WTC11 (cell line): ENCODE measurements at regions not wholly inside any gene's neighbourhood (a gene's known extent, or its start where the extent isn't known, plus 50 kb on each side); places are given as distances from the start of the nearest gene placed in this dataset.

Experiments
- ATAC-seq: fragments of 200-7000 bp; cut with Tn5 transposase; 2 replicates; pipeline ENCODE4 v1.10.0; 2021; ENCODE audit warnings: mild to moderate bottlenecking, moderate library complexity
- CTCF ChIA-PET: fragments of 300-600 bp; sonication (Branson Sonifier 250); formaldehyde crosslinking; loops from one replicate; lab custom pipeline; 2021; ENCODE audit warnings: antibody characterized with exemption; lab: Charles Lee
- POLR2A ChIA-PET: fragments of 350-600 bp; sonication (Branson Sonifier 250); formaldehyde crosslinking; loops from one replicate; lab custom pipeline; 2021; ENCODE audit warnings: antibody characterized with exemption; lab: Charles Lee
- DNase-seq: peaks from one replicate; pipeline ENCODE4 v3.0.0; 2021; ENCODE audit warnings: low spot score
- H3K27ac Mint-ChIP-seq: 2 replicates; pipeline ENCODE4 v1.8.0; 2021; ENCODE audit warnings: mixed read lengths
- H3K27me3 Mint-ChIP-seq: 2 replicates; pipeline ENCODE4 v1.8.0; 2021; ENCODE audit warnings: low read depth, mild to moderate bottlenecking, moderate library complexity, mixed read lengths
- H3K36me3 Mint-ChIP-seq: 2 replicates; pipeline ENCODE4 v1.8.0; 2021; ENCODE audit warnings: mixed read lengths
- H3K4me1 Mint-ChIP-seq: 2 replicates; pipeline ENCODE4 v1.8.0; 2022; ENCODE audit warnings: mixed read lengths
- H3K4me3 Mint-ChIP-seq: 2 replicates; pipeline ENCODE4 v1.8.0; 2021; ENCODE audit warnings: mild to moderate bottlenecking, moderate library complexity, mixed read lengths
- H3K9me3 Mint-ChIP-seq: 2 replicates; pipeline ENCODE4 v1.8.0; 2021; ENCODE audit warnings: mixed read lengths
- ATF3 ChIP-seq: sonication (generic); formaldehyde crosslinking; conservative IDR thresholded peaks from 2 replicates; pipeline ENCODE4 v1.8.1; 2022; ENCODE audit warnings: mild to moderate bottlenecking, missing genetic modification reagents
- ATF6 ChIP-seq: sonication (generic); formaldehyde crosslinking; IDR thresholded peaks from 2 replicates; pipeline ENCODE4 v1.8.1; 2023; ENCODE audit warnings: mild to moderate bottlenecking, missing genetic modification reagents
- CREM ChIP-seq: sonication (generic); formaldehyde crosslinking; IDR thresholded peaks from 2 replicates; pipeline ENCODE4 v1.8.1; 2022; ENCODE audit warnings: mild to moderate bottlenecking, missing genetic modification reagents, moderate library complexity
- E2F1 ChIP-seq: sonication (generic); formaldehyde crosslinking; IDR thresholded peaks from 2 replicates; pipeline ENCODE4 v1.8.0; 2022; ENCODE audit warnings: mild to moderate bottlenecking, missing genetic modification reagents
- FOXP4 ChIP-seq: sonication (generic); formaldehyde crosslinking; IDR thresholded peaks from 2 replicates; pipeline ENCODE4 v1.8.0; 2022; ENCODE audit warnings: mild to moderate bottlenecking, missing genetic modification reagents
- GABPB1 ChIP-seq: sonication (generic); formaldehyde crosslinking; IDR thresholded peaks from 2 replicates; pipeline ENCODE4 v1.8.1; 2023; ENCODE audit warnings: mild to moderate bottlenecking, missing genetic modification reagents
- GRHL2 ChIP-seq: fragments of 250-450 bp; sonication (Bioruptor Pico); IDR thresholded peaks from 2 replicates; pipeline ENCODE4 v1.8.0; 2022; ENCODE audit warnings: mild to moderate bottlenecking, moderate library complexity; ENCODE audit not compliant: insufficient replicate concordance, severe bottlenecking
- MXD4 ChIP-seq: fragments of 250-450 bp; sonication (Bioruptor Pico); IDR thresholded peaks from 2 replicates; pipeline ENCODE4 v1.8.0; 2021; ENCODE audit warnings: mild to moderate bottlenecking, moderate library complexity, borderline replicate concordance
- NFE2L1 ChIP-seq: sonication (generic); formaldehyde crosslinking; IDR thresholded peaks from 2 replicates; pipeline ENCODE4 v1.8.1; 2023; ENCODE audit warnings: missing genetic modification reagents
- PREB ChIP-seq: sonication (generic); formaldehyde crosslinking; IDR thresholded peaks from 2 replicates; pipeline ENCODE4 v1.8.1; 2022; ENCODE audit warnings: mild to moderate bottlenecking, missing genetic modification reagents, moderate library complexity, borderline replicate concordance
- RORB ChIP-seq: fragments of 250-450 bp; sonication (Bioruptor Pico); IDR thresholded peaks from 2 replicates; pipeline ENCODE4 v1.9.0; 2021; ENCODE audit warnings: mild to moderate bottlenecking
- SMAD3 ChIP-seq: sonication (generic); formaldehyde crosslinking; IDR thresholded peaks from 2 replicates; pipeline ENCODE4 v1.8.0; 2022; ENCODE audit warnings: missing genetic modification reagents, mild to moderate bottlenecking, borderline replicate concordance
- STAT6 ChIP-seq: sonication (generic); formaldehyde crosslinking; conservative IDR thresholded peaks from 2 replicates; pipeline ENCODE4 v1.8.1; 2023; ENCODE audit warnings: mild to moderate bottlenecking, low read depth, missing genetic modification reagents, moderate library complexity
- ZBTB43 ChIP-seq: sonication (generic); formaldehyde crosslinking; IDR thresholded peaks from 2 replicates; pipeline ENCODE4 v1.8.1; 2023; ENCODE audit warnings: mild to moderate bottlenecking, missing genetic modification reagents
- ZNF317 ChIP-seq: sonication (generic); formaldehyde crosslinking; IDR thresholded peaks from 2 replicates; pipeline ENCODE4 v1.8.1; 2023; ENCODE audit warnings: low read depth, mild to moderate bottlenecking, moderate library complexity, missing genetic modification reagents, borderline replicate concordance
- ZNF425 ChIP-seq: fragments of 250-450 bp; sonication (Bioruptor Pico); conservative IDR thresholded peaks from 2 replicates; pipeline ENCODE4 v1.9.0; 2021; ENCODE audit warnings: mild to moderate bottlenecking

- ChIA-PET CTCF (interaction anchor here (1.1 kb wide), 1 partner anchor 12 kb away, joined by 4 read pairs; no protein-coding TSS in a partner anchor), POLR2A (no interaction called here)
- Mint-ChIP-seq H3K9me3 (peaks cover 6% of the 10 kb centered on the region), H3K4me1 (peaks cover 26% of the 10 kb centered on the region), H3K27me3 (no peaks in the 10 kb centered on the region; the same call in 1 of the 2 replicates), H3K27ac (no peak overlapping the region), H3K36me3 (no peaks in the 10 kb centered on the region), H3K4me3 (no peak overlapping the region)
- no peak for DNase-seq
- TF ChIP-seq GABPB1 (CRISPR knock-in tag) (no peak), NFE2L1 (no peak), MXD4 (no peak), GRHL2 (CRISPR knock-in tag) (no peak), CREM (no peak), E2F1 (CRISPR knock-in tag) (no peak), STAT6 (CRISPR knock-in tag) (no peak), ZNF425 (CRISPR knock-in tag) (no peak)
- ATAC-seq = no peak
These were observed 158.4 kb downstream of the LY86 start for GRCh38 chr6:6746970-6747338.

GRCh38 chr6:6747371-6747770 lies 158.9 kb downstream of the LY86 start:
- no peaks in the 10 kb centered on the region for H3K36me3 Mint-ChIP-seq
- no peak for ATAC-seq
- no peaks in the 10 kb centered on the region; the same call in 1 of the 2 replicates for H3K27me3 Mint-ChIP-seq
- H3K27ac Mint-ChIP-seq = no peak overlapping the region
- TF ChIP-seq FOXP4 (CRISPR knock-in tag) (no peak), PREB (CRISPR knock-in tag) (no peak), ZBTB43 (CRISPR knock-in tag) (no peak), ATF3 (CRISPR knock-in tag) (no peak), ATF6 (CRISPR knock-in tag) (no peak), ZNF317 (CRISPR knock-in tag) (no peak), RORB (CRISPR knock-in tag) (no peak), SMAD3 (CRISPR knock-in tag) (no peak)
- TF ChIP-seq, all 79 proteins: peak for 0
- CTCF ChIA-PET = no interaction called here
- peaks cover 30% of the 10 kb centered on the region for H3K4me1 Mint-ChIP-seq
- POLR2A ChIA-PET = no interaction called here
- peaks cover 6% of the 10 kb centered on the region for H3K9me3 Mint-ChIP-seq
- DNase-seq = no peak
- no peak overlapping the region for H3K4me3 Mint-ChIP-seq
